ENCODE measurements at regions not wholly inside any gene's neighbourhood (a gene's known extent, or its start where the extent isn't known, plus 50 kb on each side); places are given as distances from the start of the nearest gene placed in this dataset.

DNA sequence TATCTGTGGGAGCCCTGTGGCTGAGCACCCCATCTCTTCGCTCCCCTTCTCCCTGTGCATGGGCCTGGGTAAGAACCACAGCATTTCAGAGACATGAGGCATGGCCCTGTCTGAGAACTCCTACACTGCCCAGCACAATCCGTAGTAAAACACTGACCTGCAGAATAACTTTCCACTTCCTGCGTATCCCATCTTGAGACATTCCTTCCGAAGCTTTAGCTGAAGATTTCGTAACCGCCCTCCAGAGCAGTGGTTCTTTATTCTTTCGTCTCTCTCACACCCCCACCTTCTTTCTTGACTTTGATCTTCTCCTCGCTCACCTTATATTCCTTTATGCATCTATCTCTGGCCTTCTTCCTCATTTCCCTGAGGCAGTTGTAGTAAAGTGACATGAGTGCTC, 381.1 kb downstream of the HRH4 start:
- no peak for DNase-seq

GRCh38 chr18:24843123-24843522, 382.7 kb downstream of the HRH4 start:
- no peak for DNase-seq

GRCh38 chr18:24846138-24846537, 385.7 kb downstream of the HRH4 start:
- no peak for DNase-seq

GRCh38 chr18:24850532-24850931, 390.1 kb downstream of the HRH4 start:
- DNase-seq, result no peak

DNA sequence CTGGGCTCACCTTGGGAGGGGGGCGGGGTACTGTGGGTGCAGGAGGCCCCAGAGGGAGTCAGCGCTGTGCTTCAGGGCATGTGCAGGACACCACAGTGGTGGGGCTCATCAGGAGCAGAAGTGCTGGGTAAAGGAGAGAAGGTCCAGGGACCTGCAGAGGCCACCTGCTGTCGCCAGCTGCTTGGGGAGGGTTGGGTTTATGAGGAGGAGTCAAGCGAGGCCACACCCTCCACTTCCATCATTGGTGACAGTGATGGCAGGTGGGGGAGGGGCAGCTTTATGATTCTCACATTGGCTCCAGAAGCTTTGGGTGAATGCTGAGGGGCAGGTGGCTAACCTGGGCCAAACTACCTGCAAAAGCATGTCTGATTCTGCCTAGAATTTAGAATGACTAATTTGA, 392.6 kb downstream of the HRH4 start:
- DNase-seq, result no peak

GRCh38 chr18:24860978-24861680, 400.7 kb downstream of the HRH4 start:
- no peak for DNase-seq

GRCh38 chr18:24862201-24862816, 401.9 kb downstream of the HRH4 start:
- DNase-seq, result no peak

GRCh38 chr18:24868311-24868710, 407.9 kb downstream of the HRH4 start:
- DNase-seq, result no peak

GRCh38 chr18:24868760-24869237, 408.4 kb downstream of the HRH4 start:
- no peak for DNase-seq

- no peak for DNase-seq
Measured at GRCh38 chr18:24869285-24869684, 408.8 kb downstream of the HRH4 start.

- DNase-seq, result no peak
Measured at GRCh38 chr18:24875286-24875685, 414.8 kb downstream of the HRH4 start.

DNA sequence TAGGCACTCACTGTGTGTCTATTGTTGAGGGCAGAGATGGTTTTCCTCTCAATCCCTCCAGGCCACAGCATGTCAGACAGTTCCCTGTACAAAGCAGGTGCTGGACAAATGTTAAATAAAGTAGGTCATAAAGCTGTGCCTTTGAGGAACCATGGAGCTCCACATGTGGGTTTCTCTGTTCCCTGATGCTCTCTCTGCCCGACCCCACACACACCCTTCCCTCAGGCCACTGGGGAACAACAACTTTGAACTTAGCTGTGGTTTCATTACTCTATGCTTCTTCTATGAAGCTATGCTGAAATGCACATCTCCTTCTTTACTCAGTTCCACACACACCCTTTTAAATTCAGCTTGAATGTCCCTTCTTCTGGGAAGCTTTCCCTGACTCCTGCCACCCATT, 415.3 kb downstream of the HRH4 start:
- no peak for DNase-seq

DNA sequence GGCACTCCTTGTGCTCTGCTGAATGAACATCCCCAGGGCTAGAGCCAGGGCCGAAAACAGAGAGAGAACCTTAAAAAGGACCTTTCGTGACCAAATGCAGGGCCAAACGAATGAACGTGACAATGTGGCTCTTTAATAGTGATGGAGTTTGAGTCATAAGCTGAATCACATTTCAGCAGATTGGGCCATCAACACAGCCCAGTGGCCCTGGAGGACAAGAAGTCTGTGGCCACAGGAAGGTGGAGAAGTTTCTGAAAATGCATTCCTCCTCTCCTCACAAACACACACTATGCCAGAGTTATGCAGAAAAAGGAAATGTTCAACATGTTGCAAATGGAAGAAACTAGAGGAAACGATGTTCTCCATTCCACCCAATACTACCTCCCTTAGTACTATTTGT, 415.8 kb downstream of the HRH4 start:
- DNase-seq, result no peak

- no peak for DNase-seq
Measured at GRCh38 chr18:24877066-24877465, 416.6 kb downstream of the HRH4 start.

- DNase-seq, result no peak
Measured at GRCh38 chr18:24877546-24877945, 417.1 kb downstream of the HRH4 start.

GRCh38 chr18:24878289-24878688, 417.9 kb downstream of the HRH4 start:
- DNase-seq, result no peak

- DNase-seq, result no peak
Measured at GRCh38 chr18:24885276-24885675, 424.8 kb downstream of the HRH4 start.

DNA sequence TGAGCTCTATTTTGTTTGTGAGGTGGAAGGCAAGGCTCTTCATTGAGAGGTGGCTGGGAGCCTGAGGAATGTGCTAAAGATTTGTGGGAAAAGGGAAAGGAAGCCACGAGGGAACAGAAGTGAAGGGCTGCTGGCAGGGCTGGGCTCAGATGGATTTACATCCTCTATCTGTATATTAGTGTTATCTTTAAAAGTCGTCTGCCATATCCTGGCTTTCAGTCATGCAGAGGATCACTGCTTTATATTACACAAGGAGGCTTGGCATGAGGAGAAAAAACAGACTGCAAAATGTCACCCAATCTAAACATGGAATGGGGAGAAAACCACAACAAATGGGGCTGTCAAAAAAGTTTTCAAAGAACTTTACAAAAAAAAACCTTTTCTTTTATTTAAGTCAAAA, 434.4 kb downstream of the HRH4 start:
- no peak for DNase-seq

- no peak for DNase-seq
Measured at GRCh38 chr18:24897461-24897860, 437.0 kb downstream of the HRH4 start.

GRCh38 chr18:24910221-24910620, 441.7 kb downstream of the ZNF521 start:
- DNase-seq, result no peak

DNA sequence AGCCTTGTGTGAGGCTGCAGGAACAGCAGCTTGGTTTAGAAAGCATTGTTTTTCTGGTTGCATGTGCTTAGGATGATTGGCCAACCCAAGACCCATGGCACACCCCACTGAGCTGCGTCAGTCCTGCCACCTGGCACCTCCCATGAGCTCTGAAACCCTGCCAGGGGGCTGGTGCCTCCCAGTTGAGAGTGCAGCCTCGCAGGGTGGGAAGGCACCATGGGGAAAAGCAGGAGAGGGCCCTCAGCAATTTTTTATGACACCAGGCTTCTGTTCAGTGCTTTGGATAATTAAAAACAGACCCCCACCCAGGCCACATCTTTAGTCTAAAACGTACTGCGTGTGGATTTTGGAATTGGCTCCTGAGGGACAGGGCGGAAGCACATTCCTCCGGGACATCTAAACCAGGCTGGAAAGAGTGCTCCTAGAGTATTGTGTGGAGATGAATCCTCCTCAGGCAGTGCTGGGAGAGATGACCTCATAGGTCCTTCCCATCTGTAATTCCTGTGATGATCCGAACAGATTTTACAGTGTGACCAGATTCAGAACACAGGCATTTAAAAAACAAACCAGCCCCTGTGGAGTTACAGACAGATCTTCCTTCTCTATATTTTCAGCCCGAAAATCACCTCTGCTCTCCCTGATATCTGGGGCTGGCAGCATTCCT, 438.3 kb downstream of the ZNF521 start:
- no peak for DNase-seq

DNA sequence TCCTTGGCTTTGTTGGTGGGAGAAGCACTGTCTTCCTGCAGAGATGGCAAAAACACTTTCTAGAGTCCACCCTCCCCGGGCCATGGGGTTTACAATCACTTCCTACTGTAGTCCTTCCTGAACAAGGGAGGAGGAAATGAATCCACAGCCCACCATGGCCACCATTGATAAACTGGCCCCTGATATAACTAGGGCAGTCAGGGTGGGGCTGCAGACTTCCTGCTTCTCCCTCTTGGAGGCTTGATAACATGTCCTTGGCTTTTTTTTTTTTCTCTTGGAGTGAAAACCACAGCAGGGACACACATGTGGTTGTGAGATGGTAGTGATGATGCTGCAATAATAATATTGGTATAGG, 437.8 kb downstream of the ZNF521 start:
- DNase-seq, result no peak

DNA sequence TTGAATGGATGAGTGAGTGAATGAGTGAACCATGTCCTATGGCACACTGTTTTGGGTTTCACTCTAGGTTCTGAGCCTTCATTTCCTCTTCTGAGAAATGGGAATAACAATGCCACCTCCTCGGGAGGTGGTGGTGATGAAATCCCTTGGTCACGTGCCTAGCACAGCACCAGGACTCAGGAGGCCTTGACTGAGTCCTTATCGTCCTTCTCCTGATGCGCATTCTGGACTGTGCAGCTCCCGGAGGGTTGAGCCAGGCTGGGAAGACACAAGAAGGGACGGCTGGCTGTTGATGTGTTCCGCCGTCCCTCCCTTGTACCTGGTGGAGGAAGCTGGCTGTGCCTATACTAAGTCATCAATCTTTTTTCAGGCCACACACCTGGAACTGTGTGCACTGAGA, 437.3 kb downstream of the ZNF521 start:
- no peak for DNase-seq

DNA sequence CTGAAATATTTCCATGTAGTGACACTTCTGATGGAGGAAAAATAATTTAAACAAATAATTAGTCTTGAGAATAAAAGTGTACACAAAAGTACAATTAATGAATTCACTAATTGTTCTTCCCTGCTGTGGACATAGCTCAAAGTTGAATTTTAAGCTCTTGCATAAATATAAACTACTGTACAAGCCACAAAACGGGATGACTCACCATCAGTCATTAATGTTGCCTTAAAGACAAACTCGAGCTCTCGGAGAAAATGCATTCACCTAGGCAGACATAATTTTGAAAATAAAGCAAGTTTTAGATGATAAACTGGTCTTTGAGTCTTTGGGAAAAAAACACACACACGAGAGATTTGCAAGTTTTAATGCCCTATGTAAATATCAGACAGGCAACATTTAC, 436.4 kb downstream of the ZNF521 start:
- no peak for DNase-seq

Measured in activated CD4-positive, alpha-beta T cell treated with anti-CD3 and anti-CD28 coated beads, Interleukin-2, amount 50 U/mL, for 48 hours (primary cell).